ENCODE measurements at regions not wholly inside any gene's neighbourhood (a gene's known extent, or its start where the extent isn't known, plus 50 kb on each side); places are given as distances from the start of the nearest gene placed in this dataset.
A peak's percentile ranks its signal among the peaks of the same experiment; 100 is the strongest.

GRCh38 chr2:143950704-143951103 is 569.2 kb downstream of the ZEB2 start:
- no peak for TF ChIP-seq CTCF (conservative IDR thresholded peaks at IDR 0.05; ENCODE audit: low read length)
- H3K4me3 ChIP-seq (ENCODE audit: low read length), result no peak overlapping the region
- no peak for DNase-seq (ENCODE audit: low read depth)

GRCh38 chr2:143949121-143949848 is 570.6 kb downstream of the ZEB2 start:
- TF ChIP-seq CTCF (conservative IDR thresholded peaks at IDR 0.05; ENCODE audit: low read length), result no peak
- DNase-seq (ENCODE audit: low read depth), result peak; percentile 41
- no peak overlapping the region for H3K4me3 ChIP-seq (ENCODE audit: low read length)

- no peak overlapping the region for H3K4me3 ChIP-seq (ENCODE audit: low read length)
- peak; percentile 38 for DNase-seq (ENCODE audit: low read depth)
- TF ChIP-seq CTCF (conservative IDR thresholded peaks at IDR 0.05; ENCODE audit: low read length), result no peak
Measured at GRCh38 chr2:143948710-143949109, 571.2 kb downstream of the ZEB2 start.

- no peak for TF ChIP-seq CTCF (conservative IDR thresholded peaks at IDR 0.05; ENCODE audit: low read length)
- peak; percentile 92 for DNase-seq (ENCODE audit: low read depth)
- H3K4me3 ChIP-seq (ENCODE audit: low read length), result peak overlapping the region; percentile 37
Measured at GRCh38 chr2:143946436-143947391, 573.2 kb downstream of the ZEB2 start.

GRCh38 chr2:143942486-143942885 is 577.4 kb downstream of the ZEB2 start:
- TF ChIP-seq CTCF (conservative IDR thresholded peaks at IDR 0.05; ENCODE audit: low read length), result no peak
- DNase-seq (ENCODE audit: low read depth), result no peak
- no peak overlapping the region for H3K4me3 ChIP-seq (ENCODE audit: low read length)

GRCh38 chr2:143940720-143941119 is 579.2 kb downstream of the ZEB2 start:
- H3K4me3 ChIP-seq (ENCODE audit: low read length), result no peak overlapping the region
- TF ChIP-seq CTCF (conservative IDR thresholded peaks at IDR 0.05; ENCODE audit: low read length), result no peak
- DNase-seq (ENCODE audit: low read depth), result no peak
